OCI-LY7 (cell line): ENCODE measurements at regions not wholly inside any gene's neighbourhood (a gene's known extent, or its start where the extent isn't known, plus 50 kb on each side); places are given as distances from the start of the nearest gene placed in this dataset.
A peak's percentile ranks its signal among the peaks of the same experiment; 100 is the strongest.

Experiments
- BruUV-seq: library from RNA; stranded (reverse); fragments of 400-500 nt; replicated peaks from 2 replicates; lab custom pipeline; 2021; lab: Mats Ljungman, UMichigan
- CTCF ChIA-PET: fragments of 300-600 bp; sonication (Branson Sonifier 250); formaldehyde crosslinking; loops from one replicate; lab custom pipeline; 2022; ENCODE audit warnings: antibody characterized with exemption; ENCODE audit not compliant: unreplicated experiment; lab: Charles Lee
- POLR2A ChIA-PET: fragments of 300-600 bp; sonication (Branson Sonifier 250); formaldehyde crosslinking; loops from one replicate; lab custom pipeline; 2022; ENCODE audit warnings: antibody characterized with exemption; lab: Charles Lee
- DNase-seq: peaks from one replicate; pipeline ENCODE4 v3.0.0-alpha.2; 2015; ENCODE audit warnings: low spot score
- H2AFZ ChIP-seq: fragments of 200-600 bp; sonication (generic), shearing (Covaris generic); 2 replicates; pipeline ENCODE4 v1.6.1; 2014; ENCODE audit warnings: mild to moderate bottlenecking, antibody characterized with exemption, low read length, moderate library complexity
- H3K27ac ChIP-seq: fragments of 200-600 bp; sonication (generic); 2 replicates; pipeline ENCODE4 v1.5.1; 2014; ENCODE audit warnings: mixed run types, low read depth, mild to moderate bottlenecking, moderate library complexity, low read length, inconsistent platforms; ENCODE audit not compliant: poor library complexity, severe bottlenecking
- H3K36me3 ChIP-seq: fragments of 200-600 bp; sonication (generic); 2 replicates; pipeline ENCODE4 v1.6.1; 2014; ENCODE audit warnings: mild to moderate bottlenecking, antibody characterized with exemption, low read length, moderate library complexity, mixed read lengths; ENCODE audit not compliant: insufficient read depth
- H3K4me1 ChIP-seq: fragments of 200-600 bp; sonication (generic); 2 replicates; pipeline ENCODE4 v1.5.1; 2014; ENCODE audit warnings: mild to moderate bottlenecking, low read length; ENCODE audit not compliant: insufficient read depth, poor library complexity, severe bottlenecking
- H3K4me2 ChIP-seq: fragments of 200-600 bp; sonication (generic); 2 replicates; pipeline ENCODE4 v1.6.1; 2014; ENCODE audit warnings: mild to moderate bottlenecking, low read length
- H3K4me3 ChIP-seq: fragments of 200-600 bp; sonication (generic); 2 replicates; pipeline ENCODE4 v1.5.1; 2014; ENCODE audit warnings: mild to moderate bottlenecking, low read depth, low read length; ENCODE audit not compliant: poor library complexity, severe bottlenecking
- H3K79me2 ChIP-seq: fragments of 200-600 bp; sonication (generic); 2 replicates; pipeline ENCODE4 v1.6.1; 2016; ENCODE audit warnings: low read depth, mild to moderate bottlenecking, low read length, moderate library complexity, mixed read lengths; ENCODE audit not compliant: insufficient read depth
- H3K9me2 ChIP-seq: fragments of 200-600 bp; sonication (generic); 2 replicates; pipeline ENCODE4 v1.6.1; 2016; ENCODE audit warnings: mild to moderate bottlenecking, low read length, mixed read lengths; ENCODE audit not compliant: insufficient read depth
- H3K9me3 ChIP-seq: fragments of 200-600 bp; sonication (generic); 2 replicates; pipeline ENCODE4 v1.6.1; 2014; ENCODE audit warnings: mild to moderate bottlenecking, mixed run types, low read length, mixed read lengths
- H4K20me1 ChIP-seq: fragments of 200-600 bp; sonication (generic); 2 replicates; pipeline ENCODE4 v1.6.1; 2014; ENCODE audit warnings: mild to moderate bottlenecking, antibody characterized with exemption, low read length, moderate library complexity, mixed read lengths; ENCODE audit not compliant: insufficient read depth
- EZH2phosphoT487 ChIP-seq: fragments of 200-600 bp; sonication (generic); IDR thresholded peaks from 2 replicates; pipeline ENCODE4 v1.6.1; 2018; ENCODE audit warnings: low read depth, borderline replicate concordance, mild to moderate bottlenecking, mixed run types, antibody characterized with exemption, low read length, moderate library complexity, mixed read lengths
- intact Hi-C: fragments of 100-400 bp; cut with micrococcal nuclease; formaldehyde crosslinking; loops from one replicate; pipeline ENCODE4 v1.10.0; 2022; ENCODE audit not compliant: unreplicated experiment
- TF ChIP-seq, protein P1 (sequence below): fragments of 200-600 bp; sonication (generic); conservative IDR thresholded peaks from 2 replicates; pipeline ENCODE4 v1.5.1; 2014; ENCODE audit warnings: mild to moderate bottlenecking, antibody characterized with exemption, low read length, moderate library complexity, mixed read lengths

DNA sequence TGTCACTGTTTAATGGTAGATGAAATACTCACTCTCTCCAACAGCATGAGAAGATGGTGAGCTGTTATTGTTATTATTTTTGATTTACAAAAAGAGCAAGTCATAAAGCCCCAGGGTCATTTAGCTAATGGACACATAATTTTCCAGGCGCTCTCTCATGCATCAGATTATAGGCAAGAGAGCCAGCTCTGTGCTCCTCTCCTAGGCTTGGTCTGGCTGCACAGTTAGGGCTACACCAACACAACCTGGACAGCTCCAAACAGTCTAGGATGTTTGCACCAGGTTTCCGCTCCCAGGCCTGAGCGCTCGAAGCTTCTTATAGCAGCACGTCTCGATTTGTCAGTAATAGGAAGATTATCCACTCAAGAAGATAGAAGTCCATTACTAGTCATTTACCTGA lies 123.7 kb downstream of the FAM43A start:
- Histone ChIP-seq H2AFZ (no peak overlapping the region), H3K9me2 (no peaks in the 10 kb centered on the region), H3K4me1 (peaks cover 17% of the 10 kb centered on the region), H3K9me3 (no peaks in the 10 kb centered on the region), H3K79me2 (no peaks in the 10 kb centered on the region), H3K4me2 (no peak overlapping the region), H3K4me3 (no peak overlapping the region), H3K36me3 (no peaks in the 10 kb centered on the region), H4K20me1 (no peaks in the 10 kb centered on the region), H3K27ac (no peak overlapping the region)
- ChIA-PET CTCF (no interaction called here), POLR2A (interaction anchor here (0.5 kb wide), 1 partner anchor 102 kb away, joined by 3 read pairs; no protein-coding TSS in a partner anchor)
- DNase-seq = no peak
- intact Hi-C loops = no loop called here
- no peak for TF ChIP-seq EZH2phosphoT487
- TF ChIP-seq, protein P1, sequence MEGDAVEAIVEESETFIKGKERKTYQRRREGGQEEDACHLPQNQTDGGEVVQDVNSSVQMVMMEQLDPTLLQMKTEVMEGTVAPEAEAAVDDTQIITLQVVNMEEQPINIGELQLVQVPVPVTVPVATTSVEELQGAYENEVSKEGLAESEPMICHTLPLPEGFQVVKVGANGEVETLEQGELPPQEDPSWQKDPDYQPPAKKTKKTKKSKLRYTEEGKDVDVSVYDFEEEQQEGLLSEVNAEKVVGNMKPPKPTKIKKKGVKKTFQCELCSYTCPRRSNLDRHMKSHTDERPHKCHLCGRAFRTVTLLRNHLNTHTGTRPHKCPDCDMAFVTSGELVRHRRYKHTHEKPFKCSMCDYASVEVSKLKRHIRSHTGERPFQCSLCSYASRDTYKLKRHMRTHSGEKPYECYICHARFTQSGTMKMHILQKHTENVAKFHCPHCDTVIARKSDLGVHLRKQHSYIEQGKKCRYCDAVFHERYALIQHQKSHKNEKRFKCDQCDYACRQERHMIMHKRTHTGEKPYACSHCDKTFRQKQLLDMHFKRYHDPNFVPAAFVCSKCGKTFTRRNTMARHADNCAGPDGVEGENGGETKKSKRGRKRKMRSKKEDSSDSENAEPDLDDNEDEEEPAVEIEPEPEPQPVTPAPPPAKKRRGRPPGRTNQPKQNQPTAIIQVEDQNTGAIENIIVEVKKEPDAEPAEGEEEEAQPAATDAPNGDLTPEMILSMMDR = no peak
- no TSS peak for BruUV-seq

DNA sequence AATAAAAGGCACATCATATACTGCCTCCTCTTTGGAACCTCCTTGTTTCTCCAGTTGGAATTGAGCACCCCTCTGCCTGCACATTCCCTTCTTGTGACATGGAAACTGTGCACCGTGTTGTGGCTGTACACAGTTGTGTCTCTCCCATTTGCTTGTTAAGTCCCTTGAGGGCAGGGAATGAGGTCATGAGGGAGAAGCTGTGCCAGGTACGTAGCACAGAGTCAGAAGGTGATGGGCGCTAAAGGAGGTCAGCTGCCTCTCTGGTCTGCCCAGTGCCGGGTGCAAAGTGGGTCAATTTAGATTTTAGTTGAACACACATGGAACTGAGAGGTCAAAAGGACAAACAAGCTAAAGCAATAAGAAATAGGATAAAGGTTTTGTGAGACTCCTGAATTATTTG lies 124.4 kb downstream of the FAM43A start:
- Histone ChIP-seq H3K36me3 (no peaks in the 10 kb centered on the region), H3K9me2 (no peaks in the 10 kb centered on the region), H3K4me3 (no peak overlapping the region), H3K4me2 (peak overlapping the region; percentile 33; the same call in 1 of the 2 replicates), H4K20me1 (no peaks in the 10 kb centered on the region), H3K9me3 (no peaks in the 10 kb centered on the region), H3K27ac (no peak overlapping the region), H3K79me2 (no peaks in the 10 kb centered on the region), H3K4me1 (peaks cover 17% of the 10 kb centered on the region), H2AFZ (no peak overlapping the region)
- intact Hi-C loops = no loop called here
- CTCF ChIA-PET = no interaction called here
- no peak for DNase-seq
- POLR2A ChIA-PET = no interaction called here
- no peak for TF ChIP-seq EZH2phosphoT487
- TF ChIP-seq, protein P1 = no peak
- BruUV-seq = no TSS peak

DNA sequence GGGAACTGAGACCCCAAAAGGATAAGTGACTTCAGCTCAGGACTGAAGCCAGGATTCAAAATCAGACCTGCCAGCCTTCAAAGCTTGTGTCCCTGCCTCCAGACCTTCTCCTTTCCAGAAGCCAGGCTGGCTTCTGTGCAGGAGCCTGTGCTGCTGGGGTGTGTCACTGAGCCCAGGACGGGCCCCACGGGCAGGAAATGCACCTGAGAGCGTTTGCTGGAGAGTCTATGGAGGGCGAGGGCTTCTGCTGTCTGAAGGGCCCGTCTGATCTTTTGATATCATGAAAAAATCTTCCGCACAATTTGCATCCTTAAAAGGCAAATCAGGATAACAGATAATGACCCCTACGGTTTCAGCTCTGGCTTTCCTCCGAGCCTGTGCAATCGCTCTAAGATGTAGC lies 125.4 kb downstream of the FAM43A start:
- TF ChIP-seq, protein P1 = no peak
- no peak for TF ChIP-seq EZH2phosphoT487
- Histone ChIP-seq H2AFZ (no peak overlapping the region; the same call in 1 of the 2 replicates), H4K20me1 (no peaks in the 10 kb centered on the region), H3K79me2 (no peaks in the 10 kb centered on the region), H3K4me2 (peak overlapping the region; percentile 33; the same call in 1 of the 2 replicates), H3K4me3 (no peak overlapping the region), H3K9me3 (no peaks in the 10 kb centered on the region), H3K4me1 (peaks cover 17% of the 10 kb centered on the region), H3K27ac (no peak overlapping the region), H3K36me3 (no peaks in the 10 kb centered on the region), H3K9me2 (no peaks in the 10 kb centered on the region)
- ChIA-PET POLR2A (no interaction called here), CTCF (no interaction called here)
- intact Hi-C loops = no loop called here
- DNase-seq = peak; percentile 25
- no TSS peak for BruUV-seq
